SK-N-SH treated with all-trans-retinoic acid at 6 μM for 48 hours (cell line): ENCODE measurements at regions not wholly inside any gene's neighbourhood (a gene's known extent, or its start where the extent isn't known, plus 50 kb on each side); places are given as distances from the start of the nearest gene placed in this dataset.

Source experiments
- ARNTL ChIP-seq: fragments of 450-650 bp; formaldehyde crosslinking; IDR thresholded peaks from 2 replicates; pipeline ENCODE4 v1.5.0; 2020; ENCODE audit warnings: low read depth, mild to moderate bottlenecking, moderate library complexity, borderline replicate concordance
- ESRRG ChIP-seq: fragments of 250-450 bp; sonication (Bioruptor Pico); IDR thresholded peaks from 2 replicates; pipeline ENCODE4 v1.6.1; 2021; ENCODE audit warnings: mild to moderate bottlenecking
- GLIS3 ChIP-seq: fragments of 250-450 bp; sonication (Bioruptor Pico); IDR thresholded peaks from 2 replicates; pipeline ENCODE4 v1.5.0; 2020; ENCODE audit warnings: mild to moderate bottlenecking, moderate library complexity
- PPARA ChIP-seq: fragments of 250-450 bp; sonication (Bioruptor Pico); IDR thresholded peaks from 2 replicates; pipeline ENCODE4 v1.5.0; 2020; ENCODE audit warnings: mild to moderate bottlenecking, borderline replicate concordance
- RARB ChIP-seq: fragments of 250-450 bp; sonication (Bioruptor Pico); IDR thresholded peaks from 2 replicates; pipeline ENCODE4 v1.8.0; 2021; ENCODE audit warnings: mild to moderate bottlenecking, moderate library complexity
- SNAI2 ChIP-seq: fragments of 250-450 bp; sonication (Bioruptor Pico); IDR thresholded peaks from 2 replicates; pipeline ENCODE4 v1.5.0; 2020; ENCODE audit warnings: mild to moderate bottlenecking, moderate library complexity
- TOX ChIP-seq: fragments of 250-450 bp; sonication (Bioruptor Pico); IDR thresholded peaks from 2 replicates; pipeline ENCODE4 v1.8.0; 2021; ENCODE audit warnings: mild to moderate bottlenecking, moderate library complexity, borderline replicate concordance
- ZC3H10 ChIP-seq: fragments of 250-450 bp; sonication (Bioruptor Pico); IDR thresholded peaks from 2 replicates; pipeline ENCODE4 v1.5.1; 2021; ENCODE audit warnings: mild to moderate bottlenecking, moderate library complexity
- ZFP3 ChIP-seq: fragments of 250-450 bp; sonication (Bioruptor Pico); IDR thresholded peaks from 2 replicates; pipeline ENCODE4 v1.5.0; 2020; ENCODE audit warnings: mild to moderate bottlenecking, moderate library complexity
- ZNF70 ChIP-seq: fragments of 450-650 bp; formaldehyde crosslinking; IDR thresholded peaks from 2 replicates; pipeline ENCODE4 v1.5.0; 2020; ENCODE audit warnings: mild to moderate bottlenecking, moderate library complexity
- ZNF8 ChIP-seq: fragments of 450-650 bp; formaldehyde crosslinking; IDR thresholded peaks from 2 replicates; pipeline ENCODE4 v1.5.0; 2020; ENCODE audit warnings: mild to moderate bottlenecking, moderate library complexity
- TF ChIP-seq, protein P1 (sequence below): fragments of 250-450 bp; sonication (Bioruptor Pico); IDR thresholded peaks from 2 replicates; pipeline ENCODE4 v1.8.0; 2020; ENCODE audit warnings: mild to moderate bottlenecking, moderate library complexity, borderline replicate concordance
- TF ChIP-seq, protein P2 (sequence below): fragments of 250-450 bp; sonication (Bioruptor Pico); IDR thresholded peaks from 2 replicates; pipeline ENCODE4 v1.5.1; 2020; ENCODE audit warnings: low read depth, mild to moderate bottlenecking, moderate library complexity
- TF ChIP-seq, protein P3 (sequence below): fragments of 250-450 bp; sonication (Bioruptor Pico); IDR thresholded peaks from 2 replicates; pipeline ENCODE4 v1.5.0; 2020; ENCODE audit warnings: mild to moderate bottlenecking, moderate library complexity

DNA sequence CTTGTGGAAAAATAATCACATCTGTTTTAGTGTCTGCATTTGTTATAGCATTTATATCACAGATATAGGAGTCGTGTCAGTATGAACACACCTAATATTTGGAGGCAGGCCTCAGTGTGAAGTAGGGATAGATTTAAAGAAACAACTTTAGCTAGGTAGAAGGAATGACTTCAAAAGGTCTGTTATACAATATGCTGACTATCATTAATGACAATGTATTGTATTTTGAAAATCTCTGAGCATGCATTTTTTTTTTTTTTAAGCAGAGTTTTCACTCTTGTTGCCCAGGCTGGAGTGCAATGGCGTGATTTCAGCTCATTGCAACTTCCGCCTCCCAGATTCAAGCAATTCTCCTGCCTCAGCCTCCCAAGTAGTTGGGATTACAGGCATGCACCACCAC is 248.3 kb downstream of the EN1 start:
- no peak for TF ChIP-seq ZNF70 (CRISPR knock-in tag)
- no peak for TF ChIP-seq ARNTL
- TF ChIP-seq ZNF8 (CRISPR knock-in tag): no peak
- no peak for TF ChIP-seq ZC3H10
- TF ChIP-seq GLIS3: no peak
- TF ChIP-seq, protein P1, sequence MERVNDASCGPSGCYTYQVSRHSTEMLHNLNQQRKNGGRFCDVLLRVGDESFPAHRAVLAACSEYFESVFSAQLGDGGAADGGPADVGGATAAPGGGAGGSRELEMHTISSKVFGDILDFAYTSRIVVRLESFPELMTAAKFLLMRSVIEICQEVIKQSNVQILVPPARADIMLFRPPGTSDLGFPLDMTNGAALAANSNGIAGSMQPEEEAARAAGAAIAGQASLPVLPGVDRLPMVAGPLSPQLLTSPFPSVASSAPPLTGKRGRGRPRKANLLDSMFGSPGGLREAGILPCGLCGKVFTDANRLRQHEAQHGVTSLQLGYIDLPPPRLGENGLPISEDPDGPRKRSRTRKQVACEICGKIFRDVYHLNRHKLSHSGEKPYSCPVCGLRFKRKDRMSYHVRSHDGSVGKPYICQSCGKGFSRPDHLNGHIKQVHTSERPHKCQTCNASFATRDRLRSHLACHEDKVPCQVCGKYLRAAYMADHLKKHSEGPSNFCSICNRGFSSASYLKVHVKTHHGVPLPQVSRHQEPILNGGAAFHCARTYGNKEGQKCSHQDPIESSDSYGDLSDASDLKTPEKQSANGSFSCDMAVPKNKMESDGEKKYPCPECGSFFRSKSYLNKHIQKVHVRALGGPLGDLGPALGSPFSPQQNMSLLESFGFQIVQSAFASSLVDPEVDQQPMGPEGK: no peak
- TF ChIP-seq, protein P2, sequence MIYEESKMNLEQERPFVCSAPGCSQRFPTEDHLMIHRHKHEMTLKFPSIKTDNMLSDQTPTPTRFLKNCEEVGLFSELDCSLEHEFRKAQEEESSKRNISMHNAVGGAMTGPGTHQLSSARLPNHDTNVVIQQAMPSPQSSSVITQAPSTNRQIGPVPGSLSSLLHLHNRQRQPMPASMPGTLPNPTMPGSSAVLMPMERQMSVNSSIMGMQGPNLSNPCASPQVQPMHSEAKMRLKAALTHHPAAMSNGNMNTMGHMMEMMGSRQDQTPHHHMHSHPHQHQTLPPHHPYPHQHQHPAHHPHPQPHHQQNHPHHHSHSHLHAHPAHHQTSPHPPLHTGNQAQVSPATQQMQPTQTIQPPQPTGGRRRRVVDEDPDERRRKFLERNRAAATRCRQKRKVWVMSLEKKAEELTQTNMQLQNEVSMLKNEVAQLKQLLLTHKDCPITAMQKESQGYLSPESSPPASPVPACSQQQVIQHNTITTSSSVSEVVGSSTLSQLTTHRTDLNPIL (CRISPR knock-in tag): no peak
- no peak for TF ChIP-seq ZFP3 (CRISPR knock-in tag)
- TF ChIP-seq ESRRG: no peak
- TF ChIP-seq SNAI2 (CRISPR knock-in tag): no peak
- TF ChIP-seq RARB (CRISPR knock-in tag): no peak
- no peak for TF ChIP-seq PPARA (CRISPR knock-in tag)
- TF ChIP-seq, protein P3, sequence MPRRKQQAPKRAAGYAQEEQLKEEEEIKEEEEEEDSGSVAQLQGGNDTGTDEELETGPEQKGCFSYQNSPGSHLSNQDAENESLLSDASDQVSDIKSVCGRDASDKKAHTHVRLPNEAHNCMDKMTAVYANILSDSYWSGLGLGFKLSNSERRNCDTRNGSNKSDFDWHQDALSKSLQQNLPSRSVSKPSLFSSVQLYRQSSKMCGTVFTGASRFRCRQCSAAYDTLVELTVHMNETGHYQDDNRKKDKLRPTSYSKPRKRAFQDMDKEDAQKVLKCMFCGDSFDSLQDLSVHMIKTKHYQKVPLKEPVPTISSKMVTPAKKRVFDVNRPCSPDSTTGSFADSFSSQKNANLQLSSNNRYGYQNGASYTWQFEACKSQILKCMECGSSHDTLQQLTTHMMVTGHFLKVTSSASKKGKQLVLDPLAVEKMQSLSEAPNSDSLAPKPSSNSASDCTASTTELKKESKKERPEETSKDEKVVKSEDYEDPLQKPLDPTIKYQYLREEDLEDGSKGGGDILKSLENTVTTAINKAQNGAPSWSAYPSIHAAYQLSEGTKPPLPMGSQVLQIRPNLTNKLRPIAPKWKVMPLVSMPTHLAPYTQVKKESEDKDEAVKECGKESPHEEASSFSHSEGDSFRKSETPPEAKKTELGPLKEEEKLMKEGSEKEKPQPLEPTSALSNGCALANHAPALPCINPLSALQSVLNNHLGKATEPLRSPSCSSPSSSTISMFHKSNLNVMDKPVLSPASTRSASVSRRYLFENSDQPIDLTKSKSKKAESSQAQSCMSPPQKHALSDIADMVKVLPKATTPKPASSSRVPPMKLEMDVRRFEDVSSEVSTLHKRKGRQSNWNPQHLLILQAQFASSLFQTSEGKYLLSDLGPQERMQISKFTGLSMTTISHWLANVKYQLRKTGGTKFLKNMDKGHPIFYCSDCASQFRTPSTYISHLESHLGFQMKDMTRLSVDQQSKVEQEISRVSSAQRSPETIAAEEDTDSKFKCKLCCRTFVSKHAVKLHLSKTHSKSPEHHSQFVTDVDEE (CRISPR knock-in tag): no peak
- no peak for TF ChIP-seq TOX
